Activated CD8-positive, alpha-beta memory T cell treated with anti-CD3 and anti-CD28 coated beads for 36 hours (primary cell): ENCODE measurements at regions not wholly inside any gene's neighbourhood (a gene's known extent, or its start where the extent isn't known, plus 50 kb on each side); places are given as distances from the start of the nearest gene placed in this dataset.

Experiments
- CTCF ChIA-PET: fragments of 350-600 bp; sonication (Branson Sonifier 250); formaldehyde crosslinking; loops from one replicate; lab custom pipeline; 2021; ENCODE audit warnings: antibody characterized with exemption; lab: Charles Lee
- POLR2A ChIA-PET: fragments of 350-600 bp; sonication (Branson Sonifier 250); formaldehyde crosslinking; loops from one replicate; lab custom pipeline; 2021; ENCODE audit warnings: antibody characterized with exemption; lab: Charles Lee

- CTCF ChIA-PET = no interaction called here
- POLR2A ChIA-PET = no interaction called here
Measured at GRCh38 chr3:68089572-68090011, 435.2 kb upstream of the SUCLG2 start.

- CTCF ChIA-PET = no interaction called here
- POLR2A ChIA-PET = no interaction called here
Measured at GRCh38 chr3:68088636-68089035, 434.2 kb upstream of the SUCLG2 start.

GRCh38 chr3:68088216-68088615 is 433.8 kb upstream of the SUCLG2 start:
- ChIA-PET POLR2A (no interaction called here), CTCF (no interaction called here)

GRCh38 chr3:68072062-68072461 is 417.6 kb upstream of the SUCLG2 start:
- ChIA-PET CTCF (no interaction called here), POLR2A (no interaction called here)

GRCh38 chr3:68070186-68070585 is 415.8 kb upstream of the SUCLG2 start:
- POLR2A ChIA-PET = no interaction called here
- CTCF ChIA-PET = no interaction called here

GRCh38 chr3:68067314-68067713 is 412.9 kb upstream of the SUCLG2 start:
- ChIA-PET POLR2A (no interaction called here), CTCF (no interaction called here)

- ChIA-PET CTCF (no interaction called here), POLR2A (no interaction called here)
Measured at GRCh38 chr3:68062926-68063325, 408.5 kb upstream of the SUCLG2 start.

GRCh38 chr3:68060910-68061309 is 406.5 kb upstream of the SUCLG2 start:
- POLR2A ChIA-PET = interaction anchor here (0.6 kb wide), 1 partner anchor 404 kb away, joined by 3 read pairs; no protein-coding TSS in a partner anchor
- CTCF ChIA-PET = no interaction called here

GRCh38 chr3:68060191-68060590 is 405.8 kb upstream of the SUCLG2 start:
- CTCF ChIA-PET = no interaction called here
- POLR2A ChIA-PET = no interaction called here

- ChIA-PET POLR2A (interaction anchor here (0.7 kb wide), 1 partner anchor 208 kb away, joined by 3 read pairs; no protein-coding TSS in a partner anchor), CTCF (no interaction called here)
Measured at GRCh38 chr3:68059628-68060152, 405.3 kb upstream of the SUCLG2 start.

GRCh38 chr3:68057637-68058320 is 403.4 kb upstream of the SUCLG2 start:
- CTCF ChIA-PET = no interaction called here
- POLR2A ChIA-PET = no interaction called here

GRCh38 chr3:68056556-68056955 is 402.1 kb upstream of the SUCLG2 start:
- ChIA-PET POLR2A (no interaction called here), CTCF (no interaction called here)

- ChIA-PET CTCF (no interaction called here), POLR2A (no interaction called here)
Measured at GRCh38 chr3:68055215-68055614, 400.8 kb upstream of the SUCLG2 start.

- ChIA-PET CTCF (no interaction called here), POLR2A (no interaction called here)
Measured at GRCh38 chr3:68049776-68050175, 395.4 kb upstream of the SUCLG2 start.

- POLR2A ChIA-PET = no interaction called here
- CTCF ChIA-PET = no interaction called here
Measured at GRCh38 chr3:68045976-68046375, 391.6 kb upstream of the SUCLG2 start.

- CTCF ChIA-PET = no interaction called here
Measured at GRCh38 chr3:68033867-68034266, 379.5 kb upstream of the SUCLG2 start.

GRCh38 chr3:68032209-68032608 is 377.8 kb upstream of the SUCLG2 start:
- POLR2A ChIA-PET = interaction anchor here (0.6 kb wide), 1 partner anchor 373 kb away, joined by 4 read pairs; no protein-coding TSS in a partner anchor
- CTCF ChIA-PET = no interaction called here

More at GRCh38 chr3:68033867-68034266, 379.5 kb upstream of the SUCLG2 start:
- POLR2A ChIA-PET = no interaction called here

GRCh38 chr3:68025189-68025588 is 370.8 kb upstream of the SUCLG2 start:
- ChIA-PET POLR2A (no interaction called here), CTCF (no interaction called here)

- ChIA-PET POLR2A (no interaction called here), CTCF (no interaction called here)
Measured at GRCh38 chr3:68019876-68020275, 365.5 kb upstream of the SUCLG2 start.

- ChIA-PET POLR2A (no interaction called here), CTCF (no interaction called here)
Measured at GRCh38 chr3:68018275-68018674, 363.9 kb upstream of the SUCLG2 start.

- POLR2A ChIA-PET = no interaction called here
- CTCF ChIA-PET = no interaction called here
Measured at GRCh38 chr3:68017069-68017468, 362.7 kb upstream of the SUCLG2 start.
